ENCODE measurements at regions not wholly inside any gene's neighbourhood (a gene's known extent, or its start where the extent isn't known, plus 50 kb on each side); places are given as distances from the start of the nearest gene placed in this dataset.

DNA sequence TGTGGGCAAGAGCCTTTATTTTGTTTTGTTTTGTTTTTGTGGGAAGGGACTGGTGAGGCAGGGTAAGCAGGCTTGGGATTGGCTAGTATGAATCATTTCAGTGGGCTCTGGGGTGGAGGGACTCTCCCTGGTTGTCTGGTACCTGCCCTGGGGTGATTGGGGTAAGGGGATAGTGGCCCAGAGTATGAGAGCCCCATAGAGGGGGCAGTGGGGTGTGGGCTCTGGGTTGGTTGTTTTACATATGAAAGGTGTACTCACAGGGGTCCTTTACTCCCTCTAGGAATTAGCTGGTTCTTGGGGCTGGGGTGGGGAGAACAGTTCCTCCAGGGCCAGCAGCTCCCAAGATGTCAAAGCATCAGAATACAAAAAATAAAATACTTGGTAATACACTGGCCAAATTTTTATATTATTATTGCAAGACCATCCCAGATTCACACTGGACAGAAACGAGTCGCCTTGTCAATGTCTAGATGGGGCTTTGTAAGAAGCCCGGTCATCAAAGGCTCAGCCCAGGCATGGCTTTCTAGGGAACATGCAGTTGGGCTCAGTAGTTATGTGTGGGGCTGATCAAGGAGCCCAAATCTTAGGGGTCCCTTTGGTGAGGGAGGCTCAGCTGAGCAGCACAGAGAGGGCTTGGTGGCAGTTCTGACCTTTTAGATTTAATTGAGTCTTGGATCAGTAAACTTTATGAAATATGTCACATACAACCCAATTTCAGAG lies 190.5 kb downstream of the NXNL2 start:
- Mint-ChIP-seq H3K27ac (no peak overlapping the region), H3K36me3 (no peaks in the 10 kb centered on the region), H3K4me3 (no peak overlapping the region), H3K9me3 (peaks cover 1% of the 10 kb centered on the region), H3K27me3 (ENCODE audit: low read depth) (no peaks in the 10 kb centered on the region), H3K4me1 (peaks cover 6% of the 10 kb centered on the region)
- TF ChIP-seq, protein P1, sequence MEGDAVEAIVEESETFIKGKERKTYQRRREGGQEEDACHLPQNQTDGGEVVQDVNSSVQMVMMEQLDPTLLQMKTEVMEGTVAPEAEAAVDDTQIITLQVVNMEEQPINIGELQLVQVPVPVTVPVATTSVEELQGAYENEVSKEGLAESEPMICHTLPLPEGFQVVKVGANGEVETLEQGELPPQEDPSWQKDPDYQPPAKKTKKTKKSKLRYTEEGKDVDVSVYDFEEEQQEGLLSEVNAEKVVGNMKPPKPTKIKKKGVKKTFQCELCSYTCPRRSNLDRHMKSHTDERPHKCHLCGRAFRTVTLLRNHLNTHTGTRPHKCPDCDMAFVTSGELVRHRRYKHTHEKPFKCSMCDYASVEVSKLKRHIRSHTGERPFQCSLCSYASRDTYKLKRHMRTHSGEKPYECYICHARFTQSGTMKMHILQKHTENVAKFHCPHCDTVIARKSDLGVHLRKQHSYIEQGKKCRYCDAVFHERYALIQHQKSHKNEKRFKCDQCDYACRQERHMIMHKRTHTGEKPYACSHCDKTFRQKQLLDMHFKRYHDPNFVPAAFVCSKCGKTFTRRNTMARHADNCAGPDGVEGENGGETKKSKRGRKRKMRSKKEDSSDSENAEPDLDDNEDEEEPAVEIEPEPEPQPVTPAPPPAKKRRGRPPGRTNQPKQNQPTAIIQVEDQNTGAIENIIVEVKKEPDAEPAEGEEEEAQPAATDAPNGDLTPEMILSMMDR (IDR thresholded peaks at IDR 0.05; ENCODE audit: unreplicated experiment) = no peak
- DNase-seq (ENCODE audit: low spot score in 2 of 2, unreplicated experiment in 2 of 2) = no peak

DNA sequence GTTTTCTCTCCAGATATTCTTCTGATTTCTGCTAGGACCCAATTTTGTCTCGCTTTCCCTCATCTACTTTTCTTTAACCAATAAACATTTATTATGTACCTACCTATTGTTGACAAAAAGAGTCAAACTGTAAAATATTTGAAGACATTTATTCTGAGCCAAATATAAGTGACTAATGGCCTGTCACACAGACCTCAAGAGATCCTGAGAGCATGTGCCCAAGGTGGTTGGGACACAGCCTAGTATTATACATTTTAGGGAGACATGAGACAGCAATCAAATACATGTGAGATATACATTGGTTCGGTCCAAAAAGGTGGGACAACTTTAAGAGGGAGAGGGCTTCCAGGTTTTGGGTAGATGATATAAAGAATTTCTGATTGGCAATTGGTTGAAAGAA lies 191.8 kb downstream of the NXNL2 start:
- H3K27me3 Mint-ChIP-seq (ENCODE audit: low read depth) = no peaks in the 10 kb centered on the region
- no peak overlapping the region for H3K27ac Mint-ChIP-seq
- no peak overlapping the region for H3K4me3 Mint-ChIP-seq
- TF ChIP-seq, protein P1 (IDR thresholded peaks at IDR 0.05; ENCODE audit: unreplicated experiment) = no peak
- DNase-seq (ENCODE audit: low spot score in 2 of 2, unreplicated experiment in 2 of 2) = no peak
- no peaks in the 10 kb centered on the region for H3K36me3 Mint-ChIP-seq
- H3K4me1 Mint-ChIP-seq = peaks cover 8% of the 10 kb centered on the region
- peaks cover 9% of the 10 kb centered on the region for H3K9me3 Mint-ChIP-seq

DNA sequence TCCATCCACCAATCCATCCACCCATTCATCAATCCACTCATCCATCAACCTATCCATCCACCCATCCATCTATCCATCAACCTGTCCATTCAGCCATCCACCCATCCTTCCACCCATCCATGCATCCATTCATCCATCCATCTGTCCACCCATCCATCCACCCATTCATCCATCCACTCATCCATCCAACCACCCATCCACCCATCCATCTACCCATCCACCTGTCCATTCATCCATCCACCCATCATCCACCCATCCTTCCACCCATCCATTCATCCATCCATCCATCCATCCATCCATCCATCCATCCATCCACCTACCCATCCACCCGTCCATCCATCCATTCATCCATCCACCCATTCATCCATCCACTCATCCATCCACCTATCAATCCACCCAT lies 195.8 kb downstream of the NXNL2 start:
- Mint-ChIP-seq H3K4me3 (no peak overlapping the region), H3K4me1 (peaks cover 21% of the 10 kb centered on the region), H3K9me3 (peaks cover 9% of the 10 kb centered on the region), H3K36me3 (no peaks in the 10 kb centered on the region), H3K27me3 (ENCODE audit: low read depth) (no peaks in the 10 kb centered on the region), H3K27ac (no peak overlapping the region)
- TF ChIP-seq, protein P1 (IDR thresholded peaks at IDR 0.05; ENCODE audit: unreplicated experiment) = no peak
- no peak for DNase-seq (ENCODE audit: low spot score in 2 of 2, unreplicated experiment in 2 of 2)

DNA sequence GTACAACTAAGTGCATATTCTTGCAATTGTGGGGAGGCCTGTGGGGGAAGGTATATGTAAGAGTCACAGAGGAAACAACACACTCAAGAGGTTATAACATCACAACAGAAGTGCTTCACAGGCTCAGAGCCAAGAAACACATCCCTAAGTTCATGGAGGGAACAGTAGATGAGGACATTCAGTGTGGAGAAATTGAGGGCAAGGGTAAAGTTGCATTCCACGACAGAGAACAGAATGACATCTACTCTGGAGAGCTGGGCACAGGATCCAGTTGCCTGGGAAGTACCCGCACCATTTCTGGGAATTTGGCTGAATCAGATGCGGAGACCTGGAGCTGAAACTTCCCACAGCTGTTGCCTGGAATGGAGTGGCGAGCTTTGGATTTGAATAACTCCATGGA lies 197.2 kb downstream of the NXNL2 start:
- Mint-ChIP-seq H3K4me3 (no peak overlapping the region), H3K27me3 (ENCODE audit: low read depth) (no peaks in the 10 kb centered on the region), H3K9me3 (peaks cover 9% of the 10 kb centered on the region), H3K4me1 (peaks cover 21% of the 10 kb centered on the region), H3K27ac (no peak overlapping the region), H3K36me3 (no peaks in the 10 kb centered on the region)
- DNase-seq (ENCODE audit: low spot score in 2 of 2, unreplicated experiment in 2 of 2) = no peak
- TF ChIP-seq, protein P1 (IDR thresholded peaks at IDR 0.05; ENCODE audit: unreplicated experiment) = no peak

DNA sequence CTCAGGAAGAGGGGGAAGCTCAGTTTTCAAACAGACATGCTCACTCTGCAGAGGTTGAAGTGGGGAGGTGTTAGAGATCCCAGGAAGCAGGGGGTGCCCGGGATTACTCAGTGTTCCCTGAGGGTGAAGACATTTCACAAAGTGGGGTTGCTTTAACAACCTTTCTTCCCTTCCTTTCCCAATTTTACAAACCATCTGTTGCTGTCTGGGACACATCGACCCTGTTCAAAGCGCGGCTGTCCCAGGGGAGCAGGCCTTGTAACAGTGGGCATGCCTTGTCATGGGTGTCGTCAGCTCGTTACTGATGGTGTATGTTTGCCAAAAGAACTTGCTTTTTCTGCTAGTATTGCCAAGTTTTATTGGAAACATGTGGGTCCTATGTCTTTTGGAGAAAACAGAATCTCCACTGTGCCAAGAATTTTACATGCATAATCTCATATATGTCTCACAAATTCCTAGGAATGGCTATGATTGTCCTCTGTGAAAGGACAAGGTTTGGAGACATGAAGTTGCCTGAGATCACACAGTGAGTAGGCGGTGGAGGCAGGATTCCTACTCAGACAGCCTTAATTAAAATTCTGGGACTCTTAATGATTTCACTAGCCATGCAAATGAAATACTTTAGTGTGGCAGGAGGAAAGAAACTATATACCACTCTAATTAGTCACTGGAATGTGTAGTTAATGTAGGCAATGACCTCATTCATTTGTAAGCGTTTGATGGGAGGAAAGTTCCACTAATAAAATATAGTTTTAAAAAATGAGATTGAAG lies 198.9 kb downstream of the NXNL2 start:
- TF ChIP-seq, protein P1 (IDR thresholded peaks at IDR 0.05; ENCODE audit: unreplicated experiment) = no peak
- Mint-ChIP-seq H3K4me3 (no peak overlapping the region), H3K36me3 (no peaks in the 10 kb centered on the region), H3K27ac (peak overlapping the region; percentile 71), H3K9me3 (peaks cover 9% of the 10 kb centered on the region), H3K4me1 (peaks cover 32% of the 10 kb centered on the region), H3K27me3 (ENCODE audit: low read depth) (no peaks in the 10 kb centered on the region)
- DNase-seq (ENCODE audit: low spot score in 2 of 2, unreplicated experiment in 2 of 2) = no peak
